ENCODE measurements at regions not wholly inside any gene's neighbourhood (a gene's known extent, or its start where the extent isn't known, plus 50 kb on each side); places are given as distances from the start of the nearest gene placed in this dataset.

GRCh38 chr11:32325187-32325586, 110.2 kb downstream of the WT1 start:
- Histone ChIP-seq H3K36me3 (ENCODE audit: control insufficient read depth in 2 of 2, insufficient read depth in 2 of 2, low read length in 1 of 2) (no peaks in the 10 kb centered on the region), H3K79me2 (ENCODE audit: control insufficient read depth, insufficient read depth, low read length) (no peaks in the 10 kb centered on the region), H3K9ac (ENCODE audit: control insufficient read depth, insufficient read depth, low read length) (no peak overlapping the region), H3K4me3 (no peak overlapping the region), H4K20me1 (ENCODE audit: control insufficient read depth, insufficient read depth) (no peaks in the 10 kb centered on the region), H2AFZ (ENCODE audit: control insufficient read depth, low read depth, low read length) (no peak overlapping the region), H3K27me3 (replicated peaks in 1 of 2; ENCODE audit: control insufficient read depth in 2 of 2, insufficient read depth in 2 of 2, low read length in 1 of 2) (0 out of 4 replicates have a peak, but pooled peaks cover 0 to 1% of the 10 kb centered on the region in 2 experiments), H3K4me1 (ENCODE audit: control insufficient read depth, insufficient read depth, low read length) (no peaks in the 10 kb centered on the region), H3K4me2 (ENCODE audit: control insufficient read depth, insufficient read depth) (no peak overlapping the region), H3K9me3 (replicated peaks; ENCODE audit: control insufficient read depth, insufficient read depth, low read length) (no peaks in the 10 kb centered on the region), H3K27ac (ENCODE audit: control insufficient read depth, insufficient read depth) (no peak overlapping the region)
- POLR2A ChIA-PET, result interaction anchor here (0.7 kb wide), 1 partner anchor 70 kb away, joined by 4 read pairs; no protein-coding TSS in a partner anchor
- DNase-seq (ENCODE audit: low read depth, low spot score), result no peak
- TF ChIP-seq BCL11A (IDR thresholded peaks at IDR 0.05; ENCODE audit: low read depth, low read length), result no peak
- TF ChIP-seq KLF5 (IDR thresholded peaks at IDR 0.05; ENCODE audit: partially characterized antibody), result no peak
- no peak for TF ChIP-seq SMC3 (IDR thresholded peaks at IDR 0.05; ENCODE audit: borderline replicate concordance, low read length)
- TF ChIP-seq MAX (IDR thresholded peaks at IDR 0.05; ENCODE audit: low read depth, low read length), result no peak
- no peak for TF ChIP-seq SREBF1 (IDR thresholded peaks at IDR 0.05; ENCODE audit: low read length)
- ATAC-seq, result no peak
- 8% methylated on average over 3 of the region's 3 CpGs for WGBS (ENCODE audit: insufficient coverage, insufficient replicate concordance, low lambda C conversion rate, missing lambda C conversion rate)
- FAIRE-seq, result no peak
- RAD21 ChIA-PET (ENCODE audit: unreplicated experiment), result interaction anchor here (0.7 to 5.8 kb wide), 9 partner anchors 22 to 576 kb away, joined by 3 to 37 read pairs (median 5); no protein-coding TSS in a partner anchor
- SMC1A ChIA-PET (ENCODE audit: uncharacterized antibody, unreplicated experiment), result interaction anchor here (0.8 to 3.0 kb wide), 5 partner anchors 10 to 96 kb away, joined by 3 to 28 read pairs (median 5); no protein-coding TSS in a partner anchor
- intact Hi-C loops (cut with micrococcal nuclease; ENCODE audit: unreplicated experiment) (no loop called here), in situ Hi-C loops (cut with MboI) (no loop called here)
- no TSS peak for BruUV-seq (replicated peaks)
- CTCF ChIA-PET, result interaction anchor here (0.9 to 4.7 kb wide), 13 partner anchors 11 to 485 kb away, joined by 3 to 47 read pairs (median 5); no protein-coding TSS in a partner anchor

- Histone ChIP-seq H3K4me3 (no peak overlapping the region), H3K4me1 (ENCODE audit: control insufficient read depth, insufficient read depth, low read length) (no peaks in the 10 kb centered on the region), H3K79me2 (ENCODE audit: control insufficient read depth, insufficient read depth, low read length) (no peaks in the 10 kb centered on the region), H3K27me3 (replicated peaks in 1 of 2; ENCODE audit: control insufficient read depth in 2 of 2, insufficient read depth in 2 of 2, low read length in 1 of 2) (no peaks in the 10 kb centered on the region), H4K20me1 (ENCODE audit: control insufficient read depth, insufficient read depth) (no peaks in the 10 kb centered on the region), H2AFZ (ENCODE audit: control insufficient read depth, low read depth, low read length) (no peak overlapping the region), H3K27ac (ENCODE audit: control insufficient read depth, insufficient read depth) (no peak overlapping the region), H3K9ac (ENCODE audit: control insufficient read depth, insufficient read depth, low read length) (no peak overlapping the region), H3K4me2 (ENCODE audit: control insufficient read depth, insufficient read depth) (no peak overlapping the region), H3K9me3 (replicated peaks; ENCODE audit: control insufficient read depth, insufficient read depth, low read length) (no peaks in the 10 kb centered on the region), H3K36me3 (ENCODE audit: control insufficient read depth in 2 of 2, insufficient read depth in 2 of 2, low read length in 1 of 2) (no peaks in the 10 kb centered on the region)
- POLR2A ChIA-PET, result no interaction called here
- BruUV-seq (replicated peaks), result no TSS peak
- CTCF ChIA-PET, result interaction anchor here (1.4 to 4.2 kb wide), 3 partner anchors 17 to 466 kb away, joined by 4 to 24 read pairs (median 14); no protein-coding TSS in a partner anchor
- FAIRE-seq (no peak), DNase-seq (ENCODE audit: low read depth, low spot score) (no peak), ATAC-seq (no peak)
- SMC1A ChIA-PET (ENCODE audit: uncharacterized antibody, unreplicated experiment), result interaction anchor here (1.0 to 3.0 kb wide), 4 partner anchors 11 to 95 kb away, joined by 3 to 28 read pairs (median 6); no protein-coding TSS in a partner anchor
- RAD21 ChIA-PET (ENCODE audit: unreplicated experiment), result interaction anchor here (1.2 to 5.8 kb wide), 4 partner anchors 48 to 290 kb away, joined by 3 to 37 read pairs (median 4); no protein-coding TSS in a partner anchor
- WGBS (ENCODE audit: insufficient coverage, insufficient replicate concordance, low lambda C conversion rate, missing lambda C conversion rate), result 97% methylated on average over 2 of the region's 2 CpGs
- in situ Hi-C loops (cut with MboI) (no loop called here), intact Hi-C loops (cut with micrococcal nuclease; ENCODE audit: unreplicated experiment) (no loop called here)
- TF ChIP-seq NR2C2 (IDR thresholded peaks at IDR 0.05; ENCODE audit: borderline replicate concordance, control insufficient read depth, insufficient read length, low read depth) (no peak), CHD2 (IDR thresholded peaks at IDR 0.05; ENCODE audit: borderline replicate concordance, low read depth, low read length) (no peak), BCL3 (IDR thresholded peaks at IDR 0.05; ENCODE audit: borderline replicate concordance, insufficient read depth, low read depth, low read length, poor library complexity, severe bottlenecking) (no peak), ZSCAN29 (IDR thresholded peaks at IDR 0.05) (no peak), LARP7 (IDR thresholded peaks at IDR 0.05) (no peak), JUND (IDR thresholded peaks at IDR 0.05; ENCODE audit: low read depth, low read length) (no peak), ZNF24 (IDR thresholded peaks at IDR 0.05) (no peak), KDM1A (IDR thresholded peaks at IDR 0.05; ENCODE audit: borderline replicate concordance) (no peak), ZNF622 (IDR thresholded peaks at IDR 0.05) (no peak), BRCA1 (IDR thresholded peaks at IDR 0.05; ENCODE audit: low read depth, low read length) (no peak), POU2F2 (IDR thresholded peaks at IDR 0.05; ENCODE audit: borderline replicate concordance, low read depth, low read length) (no peak), BACH1 (IDR thresholded peaks at IDR 0.05; ENCODE audit: borderline replicate concordance) (no peak), ASH2L (IDR thresholded peaks at IDR 0.05; ENCODE audit: borderline replicate concordance, low read depth) (no peak)
Observed at GRCh38 chr11:32325725-32326124, 109.6 kb downstream of the WT1 start.

All from GM12878 (cell line).